NCI-H82 treated with DMSO at 0.1 percent for 48 hours (cell line): ENCODE measurements at regions not wholly inside any gene's neighbourhood (a gene's known extent, or its start where the extent isn't known, plus 50 kb on each side); places are given as distances from the start of the nearest gene placed in this dataset.
A peak's percentile ranks its signal among the peaks of the same experiment; 100 is the strongest.

Experiments
- DNase-seq: peaks from one replicate; lab custom pipeline; 2025; ENCODE audit not compliant: unreplicated experiment; lab: John Stamatoyannopoulos, UW

- no peak for DNase-seq
These were observed 471.1 kb upstream of the ANO3 start for GRCh38 chr11:25860677-25861450.

DNA sequence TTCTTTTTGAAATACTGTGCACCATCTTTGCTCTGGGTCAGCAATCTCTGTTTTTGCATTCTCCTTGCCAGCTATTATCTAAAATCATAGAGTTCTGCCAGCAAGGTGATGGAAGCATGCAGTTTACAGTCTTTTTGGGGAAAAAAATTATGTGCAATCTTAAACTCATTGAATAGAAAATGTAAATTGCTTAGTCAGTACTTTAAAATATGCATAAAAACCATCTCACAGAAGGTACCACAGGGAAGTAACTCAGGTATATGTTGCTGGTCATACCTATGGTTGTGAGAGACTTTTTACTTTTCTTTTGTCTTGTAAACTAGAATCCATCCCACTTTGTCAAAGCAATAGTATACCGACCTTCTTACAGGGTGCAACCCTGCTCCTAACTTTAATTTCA, 469.8 kb upstream of the ANO3 start:
- no peak for DNase-seq

- DNase-seq = no peak
These were observed 467.9 kb upstream of the ANO3 start for GRCh38 chr11:25863986-25864385.

DNA sequence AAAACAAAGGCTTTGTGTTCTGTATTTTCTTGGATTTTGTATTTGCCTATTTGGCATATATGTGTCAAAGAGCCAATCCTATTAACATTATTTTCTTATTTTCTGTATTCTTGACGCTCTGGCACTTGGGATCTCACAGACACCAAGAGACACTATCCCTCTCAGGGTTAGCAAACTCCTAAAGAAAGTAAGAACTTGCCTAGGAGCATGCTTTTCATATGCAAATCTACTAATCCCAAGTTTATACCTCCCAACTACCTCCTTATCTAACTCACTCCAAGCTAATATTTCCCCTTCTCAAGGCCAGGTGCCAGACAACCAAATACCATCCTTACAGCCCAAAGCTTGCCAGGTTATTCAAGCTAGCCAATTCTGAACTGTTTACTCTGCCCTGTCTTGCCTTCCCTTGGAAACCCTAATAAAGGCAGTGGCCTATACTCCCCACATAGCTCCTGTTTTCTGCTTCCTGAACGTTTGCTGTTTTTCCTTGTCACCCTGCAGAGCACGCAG, 455.4 kb upstream of the ANO3 start:
- DNase-seq = no peak

DNA sequence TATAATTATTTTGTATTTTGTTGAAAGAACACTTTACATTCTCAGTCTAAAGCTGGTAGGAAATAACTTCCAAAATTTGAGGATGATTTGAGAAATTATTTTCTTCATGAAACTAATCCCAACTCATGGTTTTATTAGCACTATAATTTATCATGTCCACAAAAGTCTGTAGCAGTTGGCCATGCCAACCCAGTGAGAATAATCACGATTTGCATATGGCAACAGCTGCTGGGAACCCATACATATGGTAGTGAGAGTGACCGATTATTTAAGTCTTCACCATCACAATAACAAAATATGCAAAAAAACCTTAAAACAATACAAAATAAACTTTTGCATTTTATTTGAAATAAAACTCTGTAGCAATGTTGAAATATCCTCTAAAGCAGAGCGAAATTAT, 445.9 kb upstream of the ANO3 start:
- DNase-seq = no peak

DNA sequence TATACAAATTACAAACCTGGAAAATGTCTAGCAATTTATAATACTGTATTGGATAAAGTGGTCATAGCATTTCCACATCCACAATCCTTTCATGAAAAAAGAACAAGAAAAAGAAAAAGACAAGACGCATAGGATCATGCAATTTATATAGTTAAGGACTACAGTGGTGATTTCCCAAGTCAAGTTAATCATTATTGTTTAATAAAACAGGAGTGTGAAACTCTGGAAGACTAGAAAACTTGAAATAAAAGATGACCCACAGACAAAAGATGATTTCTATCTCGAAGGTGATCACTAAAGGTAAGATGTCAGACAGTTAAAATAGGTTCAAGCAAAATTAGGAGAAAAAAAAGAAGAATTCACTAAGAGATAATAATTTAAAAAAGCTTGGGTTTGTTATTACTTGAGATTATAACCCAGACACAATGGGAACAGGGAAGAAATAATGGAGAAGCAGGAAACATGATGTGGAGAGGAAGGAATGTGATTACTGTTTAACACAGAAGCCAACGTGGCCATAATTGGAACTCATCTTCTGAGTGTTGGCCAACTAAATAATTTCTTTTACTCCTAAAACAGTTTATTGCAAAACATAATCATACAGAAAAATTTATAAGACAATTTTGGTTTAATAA, 441.2 kb upstream of the ANO3 start:
- no peak for DNase-seq

GRCh38 chr11:25891960-25892359, 440.0 kb upstream of the ANO3 start:
- no peak for DNase-seq

- no peak for DNase-seq
These were observed 432.2 kb upstream of the ANO3 start for GRCh38 chr11:25899617-25900160.

DNA sequence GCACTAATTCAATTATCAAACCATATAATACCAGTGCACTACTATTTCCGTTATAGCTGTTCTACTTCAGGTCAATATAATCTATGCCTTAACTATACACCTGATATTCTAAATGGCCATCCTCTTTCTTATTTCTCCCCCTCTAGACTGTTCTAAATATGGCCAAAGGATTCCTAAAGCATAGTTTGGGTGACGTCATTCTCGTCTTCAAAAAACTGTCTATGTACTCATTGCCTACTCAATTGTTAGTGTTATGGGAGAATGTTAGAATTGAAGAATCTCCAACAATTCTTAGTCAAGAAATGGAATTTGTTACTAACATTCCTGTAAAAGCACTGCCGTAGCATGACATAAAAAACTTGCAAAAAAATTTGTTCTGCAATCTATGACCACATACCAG, 431.1 kb upstream of the ANO3 start:
- DNase-seq = no peak

DNA sequence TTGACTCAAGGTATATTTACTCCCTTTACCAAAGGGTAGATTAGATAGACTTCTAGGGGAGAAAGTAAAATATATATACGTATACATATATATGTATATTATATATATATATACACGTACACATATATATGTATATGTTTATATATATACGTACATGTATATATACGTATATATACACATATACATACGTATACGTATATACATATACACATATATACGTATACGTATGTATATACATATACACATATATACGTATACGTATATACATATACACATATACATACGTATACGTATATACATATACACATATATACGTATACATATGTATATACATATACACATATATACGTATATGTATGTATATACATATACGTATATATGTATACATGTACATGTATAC, 430.5 kb upstream of the ANO3 start:
- DNase-seq = no peak

DNA sequence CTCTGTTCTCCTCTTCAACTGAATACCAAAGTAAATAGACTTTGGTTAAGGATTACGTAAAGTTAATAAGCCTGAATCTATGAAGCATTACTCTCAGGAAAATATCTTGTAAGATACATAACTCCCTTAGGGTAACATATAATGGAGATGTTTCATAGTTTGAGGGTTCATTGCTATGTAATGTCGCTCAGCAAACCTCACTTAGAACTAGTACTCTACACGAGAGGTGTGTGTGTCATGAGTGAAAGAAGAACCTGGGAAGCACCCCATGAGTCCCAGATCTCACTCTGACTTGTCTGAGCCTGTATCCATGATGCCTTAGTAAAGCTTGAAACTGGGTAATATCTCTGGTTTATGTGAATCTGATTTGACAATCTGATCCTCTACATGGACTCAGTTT, 429.5 kb upstream of the ANO3 start:
- no peak for DNase-seq

- DNase-seq = no peak
These were observed 423.2 kb upstream of the ANO3 start for GRCh38 chr11:25908726-25909125.

DNA sequence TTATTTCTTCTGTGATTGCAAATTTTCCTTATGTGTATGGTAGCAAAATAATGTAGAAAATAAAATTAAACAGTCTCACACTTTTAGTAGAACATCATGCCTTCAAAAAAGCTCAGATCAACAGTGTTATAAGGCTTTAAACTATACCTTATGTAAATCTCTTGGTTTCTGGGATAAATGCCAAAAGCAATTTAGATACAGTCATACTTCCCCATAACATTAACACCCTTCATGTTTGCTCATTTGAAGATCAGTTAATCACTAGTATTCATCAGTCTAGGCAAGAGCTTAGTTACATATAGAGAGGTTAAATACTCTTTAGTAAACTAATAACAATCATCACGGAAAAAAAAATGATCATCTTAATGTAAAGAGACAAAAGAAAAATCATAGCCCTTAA, 421.8 kb upstream of the ANO3 start:
- no peak for DNase-seq

DNA sequence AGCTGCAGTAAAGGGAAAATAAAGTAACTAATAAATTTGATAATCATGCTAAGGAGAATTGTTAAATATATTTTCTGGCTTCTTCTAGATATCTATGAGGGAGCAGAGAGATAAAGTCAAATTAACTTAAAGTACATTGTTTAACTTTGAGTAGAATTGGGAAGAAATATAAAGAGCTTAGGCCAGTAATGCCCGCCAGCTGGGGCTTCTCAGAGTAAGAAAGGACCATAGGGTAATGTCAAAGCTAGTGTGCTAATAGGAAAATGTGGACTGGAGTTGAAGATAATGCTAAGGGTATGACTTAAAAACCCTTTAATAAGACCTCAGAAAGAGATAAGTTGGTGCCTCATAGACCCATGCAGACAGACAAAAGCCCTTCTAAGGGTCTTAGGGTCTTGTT, 411.6 kb upstream of the ANO3 start:
- no peak for DNase-seq

DNA sequence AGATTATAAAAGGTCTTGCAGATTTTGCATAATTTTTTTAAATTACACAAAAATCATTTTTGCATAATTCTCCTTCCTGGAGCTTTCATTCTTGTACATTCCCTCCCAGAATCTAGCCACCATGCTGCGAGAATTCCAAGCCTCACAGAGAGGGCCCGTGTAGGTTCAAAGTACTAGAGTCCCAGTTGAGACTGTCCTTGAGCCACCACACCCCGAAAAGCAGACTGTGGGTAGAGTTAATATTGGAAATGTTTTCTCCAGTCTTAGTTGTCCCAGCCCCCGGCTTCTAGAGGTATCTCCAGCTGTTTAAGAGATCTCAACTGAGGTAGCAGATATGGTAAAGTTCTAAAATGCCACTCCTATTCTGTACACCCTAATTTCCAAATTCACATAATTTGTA, 407.3 kb upstream of the ANO3 start:
- DNase-seq = no peak

DNA sequence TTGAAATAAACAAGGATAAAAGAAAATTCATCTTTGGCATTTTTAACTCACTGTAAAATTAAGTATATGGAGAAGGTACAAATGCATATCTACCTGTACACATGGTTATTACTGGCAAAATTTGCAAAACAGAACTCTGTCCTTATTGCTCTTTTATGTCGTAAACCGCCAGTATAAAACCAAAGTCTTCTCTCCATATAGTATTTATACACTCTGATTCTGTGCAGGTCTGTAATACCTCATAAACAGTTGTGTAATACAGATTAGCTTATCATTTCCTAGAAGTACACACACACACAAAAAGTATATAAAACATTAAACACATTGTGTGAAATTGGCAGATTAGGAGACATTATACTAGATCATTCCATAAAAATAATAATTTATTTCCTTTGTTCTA, 406.6 kb upstream of the ANO3 start:
- no peak for DNase-seq

DNA sequence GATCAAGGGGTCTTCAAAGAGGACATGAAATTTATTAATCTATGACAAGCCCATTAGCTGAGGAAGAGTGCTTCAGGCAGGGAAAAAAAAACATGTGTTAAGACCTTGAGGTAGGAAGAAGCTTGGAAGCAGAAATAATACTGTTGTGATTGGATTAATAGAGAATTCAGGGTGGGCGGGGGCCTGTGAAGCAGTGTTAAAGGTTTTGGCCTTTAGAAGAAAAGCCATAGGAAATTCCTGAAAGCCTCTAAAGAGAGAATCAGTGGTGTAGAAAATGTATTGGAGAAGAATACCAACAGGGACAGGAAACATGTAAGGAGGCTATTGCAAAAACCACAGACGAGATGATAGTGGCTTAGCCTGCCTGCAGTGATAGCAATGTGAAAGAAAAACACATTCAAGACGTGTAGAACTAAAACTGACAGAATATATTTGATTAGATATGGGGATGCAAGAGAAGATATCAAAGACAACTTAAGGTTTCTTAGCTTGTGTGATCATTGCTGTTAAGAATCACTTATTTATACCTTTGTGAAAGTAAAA, 404.4 kb upstream of the ANO3 start:
- DNase-seq = peak; percentile 37

DNA sequence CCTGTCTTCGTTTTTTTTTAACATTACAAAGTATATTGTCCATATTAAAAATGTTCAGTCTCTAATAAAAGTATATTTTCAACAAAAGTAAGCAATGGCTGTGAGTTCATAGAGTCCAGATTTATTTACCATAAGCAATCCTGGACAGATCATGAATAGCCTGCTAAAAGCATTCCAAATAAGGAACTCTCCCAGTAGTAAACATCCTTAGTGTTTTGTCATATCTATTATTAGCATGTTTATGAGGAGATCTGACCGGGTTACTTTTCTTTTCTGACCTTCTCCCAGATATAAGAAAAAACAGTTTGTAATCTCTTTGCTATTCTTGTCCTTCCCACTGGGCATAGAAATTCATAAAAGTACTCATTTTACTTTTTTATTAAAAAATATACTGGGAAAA, 403.9 kb upstream of the ANO3 start:
- no peak for DNase-seq

DNA sequence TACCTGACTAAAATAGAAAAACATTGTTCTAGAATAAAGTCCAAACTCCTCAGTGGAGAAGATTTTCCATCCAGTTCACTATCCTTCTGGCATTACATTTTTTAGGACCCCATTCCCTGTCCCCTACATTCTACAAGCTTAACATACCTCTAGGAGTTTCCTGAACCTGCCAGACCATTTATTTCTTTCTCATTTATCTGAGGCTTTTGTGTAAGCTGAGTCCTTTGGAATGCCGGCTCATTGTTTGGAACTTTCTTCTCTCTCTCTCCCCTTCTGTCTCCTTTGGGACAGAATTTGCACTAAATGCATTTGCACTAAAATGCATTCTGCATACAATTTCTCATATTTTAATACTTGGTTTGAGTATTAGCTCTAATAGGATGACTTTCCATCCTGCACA, 393.0 kb upstream of the ANO3 start:
- DNase-seq = no peak

DNA sequence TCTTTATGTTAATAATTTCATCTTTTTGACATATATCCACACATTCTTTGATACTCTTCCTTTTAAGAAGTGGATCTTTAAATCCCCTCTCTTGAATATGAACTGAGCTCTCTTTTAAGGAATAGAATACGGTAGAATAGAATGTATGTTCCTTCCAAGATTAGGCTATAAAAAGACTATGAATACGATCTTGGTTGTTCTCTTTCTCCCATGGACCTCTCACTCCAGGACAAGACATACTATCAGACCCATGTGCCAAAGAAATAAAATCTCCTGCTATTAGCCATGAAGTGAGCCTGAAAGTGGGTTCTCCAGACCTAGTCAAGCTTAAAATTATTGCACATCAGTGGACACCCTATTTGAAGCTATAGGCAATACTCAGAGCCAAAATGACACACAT, 392.2 kb upstream of the ANO3 start:
- no peak for DNase-seq

- DNase-seq = no peak
These were observed 390.6 kb upstream of the ANO3 start for GRCh38 chr11:25941353-25941752.

- DNase-seq = no peak
These were observed 388.9 kb upstream of the ANO3 start for GRCh38 chr11:25943031-25943430.
